Testis (tissue), 2 donors: ENCODE measurements at regions not wholly inside any gene's neighbourhood (a gene's known extent, or its start where the extent isn't known, plus 50 kb on each side); places are given as distances from the start of the nearest gene placed in this dataset.

ENCODE experiments used
- POLR2A ChIP-seq: fragments of 450-650 bp; IDR thresholded peaks from one replicate; pipeline ENCODE4 v1.6.1; 2017; ENCODE audit warnings: antibody characterized with exemption, mild to moderate bottlenecking, moderate library complexity
- TF ChIP-seq, protein P1 (sequence below), 3 experiments: fragments of 450-650 bp in 2 of 3; fragments of 200-600 bp in 1 of 3; sonication (generic) in 1 of 3; IDR thresholded peaks; one replicate each; pipeline ENCODE4 v1.5.1; 2016 to 2019; ENCODE audit warnings: antibody characterized with exemption in 3 of 3, mild to moderate bottlenecking in 2 of 3, moderate library complexity in 1 of 3

DNA sequence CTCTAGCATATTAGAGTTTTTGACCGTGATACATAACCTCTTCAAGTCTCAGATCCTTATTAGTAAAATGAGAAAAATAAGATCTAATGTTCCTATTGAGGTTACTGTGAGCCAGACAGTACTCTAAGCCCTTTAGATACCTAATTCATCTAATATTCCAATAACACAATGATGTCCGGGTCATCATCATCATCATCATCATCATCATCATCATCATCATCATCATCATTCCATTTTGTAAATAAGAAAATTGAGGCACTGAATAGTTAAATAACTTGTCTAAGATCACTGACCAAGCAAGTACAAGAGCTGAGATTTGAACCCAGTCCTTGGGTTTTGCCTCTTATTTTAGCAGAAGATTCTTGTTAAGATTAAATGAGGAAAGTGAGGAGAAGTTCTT is 643.0 kb downstream of the HDGFL1 start:
- TF ChIP-seq, protein P1, sequence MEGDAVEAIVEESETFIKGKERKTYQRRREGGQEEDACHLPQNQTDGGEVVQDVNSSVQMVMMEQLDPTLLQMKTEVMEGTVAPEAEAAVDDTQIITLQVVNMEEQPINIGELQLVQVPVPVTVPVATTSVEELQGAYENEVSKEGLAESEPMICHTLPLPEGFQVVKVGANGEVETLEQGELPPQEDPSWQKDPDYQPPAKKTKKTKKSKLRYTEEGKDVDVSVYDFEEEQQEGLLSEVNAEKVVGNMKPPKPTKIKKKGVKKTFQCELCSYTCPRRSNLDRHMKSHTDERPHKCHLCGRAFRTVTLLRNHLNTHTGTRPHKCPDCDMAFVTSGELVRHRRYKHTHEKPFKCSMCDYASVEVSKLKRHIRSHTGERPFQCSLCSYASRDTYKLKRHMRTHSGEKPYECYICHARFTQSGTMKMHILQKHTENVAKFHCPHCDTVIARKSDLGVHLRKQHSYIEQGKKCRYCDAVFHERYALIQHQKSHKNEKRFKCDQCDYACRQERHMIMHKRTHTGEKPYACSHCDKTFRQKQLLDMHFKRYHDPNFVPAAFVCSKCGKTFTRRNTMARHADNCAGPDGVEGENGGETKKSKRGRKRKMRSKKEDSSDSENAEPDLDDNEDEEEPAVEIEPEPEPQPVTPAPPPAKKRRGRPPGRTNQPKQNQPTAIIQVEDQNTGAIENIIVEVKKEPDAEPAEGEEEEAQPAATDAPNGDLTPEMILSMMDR (IDR thresholded peaks at IDR 0.05), result no peak
- no peak for TF ChIP-seq POLR2A
